ENCODE measurements at regions not wholly inside any gene's neighbourhood (a gene's known extent, or its start where the extent isn't known, plus 50 kb on each side); places are given as distances from the start of the nearest gene placed in this dataset.

DNA sequence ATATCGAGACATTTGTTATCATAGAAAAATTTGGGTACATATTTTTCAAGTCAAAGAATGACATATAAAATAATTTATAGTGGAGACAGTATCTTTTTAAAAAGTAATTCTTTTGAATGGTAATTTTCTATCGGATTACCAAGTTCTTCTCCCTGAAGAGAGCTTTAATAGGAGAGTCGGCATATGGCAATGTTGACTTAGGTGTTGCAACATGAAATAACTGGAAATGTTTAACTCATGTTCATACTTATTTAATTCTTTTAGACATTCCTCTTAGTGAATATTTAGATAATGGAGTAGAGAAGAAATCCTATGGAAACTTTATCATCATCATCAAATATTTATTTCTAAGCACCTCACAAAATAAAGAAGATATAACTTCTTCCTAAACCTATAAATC is 118.2 kb upstream of the CTNND2 start:
- ATAC-seq (replicated peaks) (no peak), DNase-seq (no peak)
- Mint-ChIP-seq H3K9me3 (no peaks in the 10 kb centered on the region), H3K4me1 (ENCODE audit: low read depth in 2 of 2) (no peaks in the 10 kb centered on the region), H3K27ac (no peak overlapping the region), H3K36me3 (ENCODE audit: insufficient read depth) (no peaks in the 10 kb centered on the region), H3K27me3 (no peaks in the 10 kb centered on the region), H3K4me3 (no peak overlapping the region)

DNA sequence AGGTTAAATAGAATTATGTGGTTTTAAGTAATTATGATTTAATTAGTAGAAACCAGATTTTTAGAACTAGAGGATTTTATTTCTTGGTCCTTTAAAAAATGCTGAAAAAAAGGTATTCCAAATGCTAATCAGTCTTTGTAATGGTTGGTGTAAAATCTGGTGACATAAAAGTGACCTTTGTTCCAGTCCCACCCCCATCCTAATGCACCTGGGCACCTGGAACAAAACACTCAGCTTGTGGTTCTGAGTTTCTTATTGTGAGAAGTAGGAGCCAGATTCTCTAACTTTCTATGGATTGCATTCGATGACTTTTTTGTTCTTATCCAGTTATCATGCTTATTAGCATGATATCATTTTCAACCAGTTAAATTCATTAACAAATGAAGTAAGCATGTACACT is 115.1 kb upstream of the CTNND2 start:
- peaks cover 0 to 1% of the 10 kb centered on the region in 2 donors for H3K4me1 Mint-ChIP-seq (ENCODE audit: low read depth in 2 of 2)
- ATAC-seq (replicated peaks) (no peak), DNase-seq (no peak)
- H3K4me3 Mint-ChIP-seq = no peak overlapping the region
- H3K36me3 Mint-ChIP-seq (ENCODE audit: insufficient read depth) = no peaks in the 10 kb centered on the region
- H3K27ac Mint-ChIP-seq = no peak overlapping the region
- no peaks in the 10 kb centered on the region for H3K27me3 Mint-ChIP-seq
- peaks cover 0 to 6% of the 10 kb centered on the region in 2 donors for H3K9me3 Mint-ChIP-seq

DNA sequence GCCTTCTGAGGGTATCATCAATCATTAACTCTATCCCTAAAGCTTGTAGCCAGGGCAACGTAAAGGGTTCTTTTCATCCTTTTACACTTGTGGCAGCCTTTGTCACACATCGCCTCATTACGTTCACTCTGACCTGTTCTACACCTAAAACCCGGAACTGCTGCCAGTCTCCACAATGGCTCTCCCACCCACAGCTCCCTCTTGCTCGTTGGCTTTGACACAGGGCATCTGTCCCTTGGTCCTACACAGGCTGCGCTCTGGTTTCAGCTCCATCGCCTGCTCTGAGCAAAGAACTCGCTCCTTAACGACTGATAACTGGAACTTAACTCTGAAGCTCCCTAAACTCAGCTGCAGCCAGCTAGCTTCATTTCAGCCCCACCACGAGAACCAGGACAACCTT is 112.8 kb upstream of the CTNND2 start:
- no peak overlapping the region for H3K4me3 Mint-ChIP-seq
- ATAC-seq (replicated peaks) = no peak

DNA sequence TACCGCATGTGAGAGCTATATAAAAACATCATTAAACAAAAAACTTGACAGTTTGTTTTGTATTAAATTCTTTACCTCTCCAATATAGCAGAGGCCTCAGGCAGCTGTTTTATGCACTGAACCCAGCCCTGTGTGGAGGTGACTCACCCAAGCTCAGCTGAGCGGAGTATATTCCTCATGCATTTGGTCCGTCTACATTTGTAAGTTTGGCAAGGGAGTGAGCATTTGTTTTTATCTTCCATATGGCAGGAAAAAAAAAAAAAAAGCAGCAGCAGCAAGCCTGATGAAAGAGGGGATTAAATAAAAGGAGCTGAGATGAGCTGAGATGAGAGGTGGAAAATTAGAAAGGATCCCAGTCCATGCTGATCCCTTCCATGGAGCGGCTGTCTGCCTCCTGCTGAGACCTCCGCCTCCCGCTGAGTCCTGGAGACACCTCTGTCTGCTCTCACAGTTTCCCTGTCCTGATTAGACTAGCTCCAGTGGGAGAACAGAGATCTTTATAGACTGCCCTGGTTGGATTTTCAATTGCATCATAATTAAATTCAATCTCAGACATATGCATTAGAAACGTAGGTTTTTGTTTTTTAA is 112.0 kb upstream of the CTNND2 start:
- DNase-seq (no peak), ATAC-seq (replicated peaks) (no peak)
- Mint-ChIP-seq H3K36me3 (ENCODE audit: insufficient read depth) (no peaks in the 10 kb centered on the region), H3K4me3 (no peak overlapping the region), H3K27ac (no peak overlapping the region), H3K9me3 (peaks cover 2 to 6% of the 10 kb centered on the region in 2 donors), H3K27me3 (no peaks in the 10 kb centered on the region), H3K4me1 (ENCODE audit: low read depth in 2 of 2) (peaks cover 0 to 1% of the 10 kb centered on the region in 2 donors)

More for the DNA sequence above, 112.8 kb upstream of the CTNND2 start:
- Mint-ChIP-seq H3K4me1 (ENCODE audit: low read depth in 2 of 2) (peaks cover 0 to 1% of the 10 kb centered on the region in 2 donors), H3K9me3 (peaks cover 2 to 6% of the 10 kb centered on the region in 2 donors), H3K27me3 (no peaks in the 10 kb centered on the region), H3K36me3 (ENCODE audit: insufficient read depth) (no peaks in the 10 kb centered on the region), H3K27ac (no peak overlapping the region)
- no peak for DNase-seq

DNA sequence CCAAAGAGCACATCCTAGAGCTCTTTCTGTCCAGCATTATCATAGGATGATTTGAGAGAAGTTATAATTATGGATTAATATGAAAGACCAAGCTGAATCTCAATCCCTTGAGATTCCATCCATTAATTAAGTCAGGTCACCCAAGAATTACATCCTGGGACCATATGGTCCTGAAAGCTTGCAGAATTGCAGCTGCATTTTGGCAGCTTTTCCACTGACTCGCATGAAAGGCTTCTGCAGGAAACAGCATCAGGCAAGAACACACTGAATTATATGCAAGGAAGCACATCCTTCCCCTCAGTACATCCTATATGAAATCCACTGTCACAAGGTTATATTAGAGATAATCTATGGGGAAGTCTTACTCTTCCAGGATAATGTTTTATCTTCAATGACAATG is 109.1 kb upstream of the CTNND2 start:
- no peak for ATAC-seq (replicated peaks)
- H3K27me3 Mint-ChIP-seq = no peaks in the 10 kb centered on the region
- peaks cover 0 to 1% of the 10 kb centered on the region in 2 donors for H3K4me1 Mint-ChIP-seq (ENCODE audit: low read depth in 2 of 2)
- H3K27ac Mint-ChIP-seq = no peak overlapping the region
- H3K9me3 Mint-ChIP-seq = peaks cover 2 to 13% of the 10 kb centered on the region in 2 donors
- H3K4me3 Mint-ChIP-seq = no peak overlapping the region
- H3K36me3 Mint-ChIP-seq (ENCODE audit: insufficient read depth) = no peaks in the 10 kb centered on the region
- DNase-seq = no peak

DNA sequence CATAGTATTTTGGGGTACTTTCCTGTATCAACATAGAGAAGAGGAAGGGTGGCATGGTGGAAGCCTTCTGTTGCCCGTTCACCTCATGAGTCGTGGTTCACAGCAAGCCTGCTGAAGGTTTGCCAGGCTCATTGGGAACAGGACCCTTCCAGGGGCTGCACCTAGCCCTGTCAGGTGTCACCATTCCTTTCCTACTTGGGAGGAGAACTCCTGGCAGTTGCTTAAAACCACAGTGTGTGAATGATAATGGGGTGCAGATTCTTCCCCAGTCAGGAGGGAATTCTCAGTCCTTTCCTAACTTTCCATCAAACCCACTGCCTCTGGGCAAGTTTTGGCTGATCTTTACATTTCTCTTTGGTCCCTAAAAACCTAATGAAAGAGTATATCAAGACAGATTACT is 99.4 kb upstream of the CTNND2 start:
- H3K4me3 Mint-ChIP-seq = no peak overlapping the region
- no peaks in the 10 kb centered on the region for H3K4me1 Mint-ChIP-seq (ENCODE audit: low read depth in 2 of 2)
- H3K9me3 Mint-ChIP-seq = peaks cover under 1 to 1% of the 10 kb centered on the region in 2 donors
- no peak for DNase-seq
- H3K36me3 Mint-ChIP-seq (ENCODE audit: insufficient read depth) = no peaks in the 10 kb centered on the region
- no peaks in the 10 kb centered on the region for H3K27me3 Mint-ChIP-seq
- ATAC-seq (replicated peaks) = no peak
- no peak overlapping the region for H3K27ac Mint-ChIP-seq

DNA sequence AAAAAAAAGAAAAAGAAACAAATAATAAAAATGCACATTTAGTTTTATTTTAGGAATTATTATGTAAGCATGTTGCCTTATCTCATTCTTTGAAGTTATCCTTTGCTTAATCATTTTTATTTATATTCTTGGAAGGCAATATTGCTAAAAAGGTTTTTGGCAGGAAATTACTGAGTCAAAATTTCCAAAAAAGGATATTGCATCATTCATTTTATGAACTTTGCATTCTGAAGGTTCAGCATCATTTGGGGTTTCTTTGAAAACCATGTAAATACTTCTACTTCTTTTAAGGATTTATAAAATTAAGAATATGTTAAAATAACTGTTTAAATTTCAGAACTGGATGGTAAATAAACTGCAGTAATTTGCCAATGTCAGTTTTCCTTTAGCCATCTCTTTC is 94.2 kb upstream of the CTNND2 start:
- H3K4me3 Mint-ChIP-seq = no peak overlapping the region
- no peaks in the 10 kb centered on the region for H3K4me1 Mint-ChIP-seq (ENCODE audit: low read depth in 2 of 2)
- peaks cover 0 to 4% of the 10 kb centered on the region in 2 donors for H3K9me3 Mint-ChIP-seq
- ATAC-seq (replicated peaks) (no peak), DNase-seq (no peak)
- no peaks in the 10 kb centered on the region for H3K36me3 Mint-ChIP-seq (ENCODE audit: insufficient read depth)
- no peaks in the 10 kb centered on the region for H3K27me3 Mint-ChIP-seq
- no peak overlapping the region for H3K27ac Mint-ChIP-seq

DNA sequence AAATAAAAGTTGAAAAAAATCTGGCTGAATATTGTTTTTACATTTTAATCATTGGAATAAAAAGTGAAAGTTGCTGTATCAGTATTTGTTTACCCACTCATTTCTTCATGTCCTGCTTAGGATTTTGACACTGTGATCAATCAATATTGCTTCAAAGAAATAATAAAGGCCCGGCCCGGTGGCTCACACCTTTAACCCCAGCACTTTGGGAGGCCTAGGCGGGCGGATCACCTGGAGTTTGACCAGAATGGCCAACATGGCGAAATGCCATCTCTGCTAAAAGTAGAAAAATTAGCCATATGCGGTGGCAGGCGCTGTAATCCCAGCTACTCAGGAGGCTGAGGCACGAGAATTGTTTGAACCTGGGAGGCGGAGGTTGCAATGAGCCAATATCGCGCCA is 93.7 kb upstream of the CTNND2 start:
- no peaks in the 10 kb centered on the region for H3K27me3 Mint-ChIP-seq
- DNase-seq = no peak
- H3K36me3 Mint-ChIP-seq (ENCODE audit: insufficient read depth) = no peaks in the 10 kb centered on the region
- no peak for ATAC-seq (replicated peaks)
- H3K4me1 Mint-ChIP-seq (ENCODE audit: low read depth in 2 of 2) = no peaks in the 10 kb centered on the region
- H3K9me3 Mint-ChIP-seq = peaks cover 0 to 4% of the 10 kb centered on the region in 2 donors
- no peak overlapping the region for H3K27ac Mint-ChIP-seq
- H3K4me3 Mint-ChIP-seq = no peak overlapping the region

DNA sequence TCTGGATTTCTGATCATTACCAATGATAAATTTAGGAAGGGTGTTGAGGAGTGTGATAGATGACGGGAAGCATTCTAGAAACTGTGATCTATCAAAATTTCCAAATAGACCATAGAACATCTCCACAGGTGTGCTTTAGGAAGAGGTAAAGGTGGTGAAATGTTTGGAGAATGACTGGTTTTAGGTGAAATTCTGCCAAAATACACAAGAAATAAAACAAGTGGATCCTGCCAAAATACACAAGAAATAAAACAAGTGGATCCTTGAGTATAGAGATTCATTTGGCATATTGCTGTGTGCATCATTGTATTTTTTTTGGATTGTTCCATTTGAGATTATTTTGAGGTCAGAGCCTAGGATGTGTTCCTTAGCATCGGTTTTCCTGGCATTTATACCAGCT is 88.3 kb upstream of the CTNND2 start:
- no peaks in the 10 kb centered on the region for H3K4me1 Mint-ChIP-seq (ENCODE audit: low read depth in 2 of 2)
- H3K27ac Mint-ChIP-seq = no peak overlapping the region
- ATAC-seq (replicated peaks) (no peak), DNase-seq (no peak)
- H3K4me3 Mint-ChIP-seq = no peak overlapping the region
- H3K36me3 Mint-ChIP-seq (ENCODE audit: insufficient read depth) = no peaks in the 10 kb centered on the region
- H3K9me3 Mint-ChIP-seq = peaks cover 0 to 9% of the 10 kb centered on the region in 2 donors
- H3K27me3 Mint-ChIP-seq = no peaks in the 10 kb centered on the region

DNA sequence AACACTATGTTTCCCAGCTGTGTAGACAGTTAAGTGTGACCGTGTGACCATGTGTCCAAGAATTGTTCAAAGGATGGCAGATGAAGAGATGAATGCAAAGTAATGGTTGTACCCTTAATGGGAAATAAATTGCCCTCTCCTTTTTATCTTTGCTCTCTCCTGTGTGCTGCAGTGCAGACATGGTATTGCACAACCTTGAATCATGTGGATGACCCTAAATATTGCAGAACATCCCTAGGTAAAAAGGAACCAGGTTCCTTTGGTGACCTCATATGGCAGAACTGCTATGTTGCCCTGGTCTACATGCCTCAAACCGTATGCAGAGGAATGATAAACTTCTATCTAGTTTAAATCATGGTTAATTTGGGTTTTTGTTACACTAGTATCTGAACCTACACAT is 81.7 kb upstream of the CTNND2 start:
- Mint-ChIP-seq H3K4me1 (ENCODE audit: low read depth in 2 of 2) (no peaks in the 10 kb centered on the region), H3K4me3 (no peak overlapping the region), H3K36me3 (ENCODE audit: insufficient read depth) (no peaks in the 10 kb centered on the region), H3K9me3 (peaks cover 8% of the 10 kb centered on the region in 2 donors), H3K27me3 (no peaks in the 10 kb centered on the region), H3K27ac (no peak overlapping the region)
- ATAC-seq (replicated peaks) = no peak
- no peak for DNase-seq

DNA sequence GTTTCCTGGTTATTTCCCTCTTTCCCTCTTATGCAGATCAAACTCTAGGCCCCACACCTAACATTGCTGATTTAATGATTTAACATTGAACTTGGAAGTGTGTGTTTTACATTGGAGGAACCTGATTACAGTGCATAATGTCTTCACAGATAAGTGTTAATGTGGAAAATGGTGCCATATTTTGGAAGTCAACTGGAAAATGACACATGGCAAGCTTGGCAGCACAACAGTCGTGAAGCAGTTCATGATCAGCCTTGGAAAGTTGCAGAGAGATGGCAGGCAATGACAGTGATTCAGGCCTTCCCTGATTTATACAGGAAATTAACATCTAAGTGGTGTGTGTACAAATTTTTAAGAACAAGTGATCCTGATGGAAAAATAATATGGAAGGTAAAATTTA is 80.0 kb upstream of the CTNND2 start:
- no peaks in the 10 kb centered on the region for H3K27me3 Mint-ChIP-seq
- no peak for DNase-seq
- no peak for ATAC-seq (replicated peaks)
- no peaks in the 10 kb centered on the region for H3K36me3 Mint-ChIP-seq (ENCODE audit: insufficient read depth)
- no peak overlapping the region for H3K27ac Mint-ChIP-seq
- no peak overlapping the region for H3K4me3 Mint-ChIP-seq
- no peaks in the 10 kb centered on the region for H3K4me1 Mint-ChIP-seq (ENCODE audit: low read depth in 2 of 2)
- H3K9me3 Mint-ChIP-seq = peaks cover 7 to 8% of the 10 kb centered on the region in 2 donors

DNA sequence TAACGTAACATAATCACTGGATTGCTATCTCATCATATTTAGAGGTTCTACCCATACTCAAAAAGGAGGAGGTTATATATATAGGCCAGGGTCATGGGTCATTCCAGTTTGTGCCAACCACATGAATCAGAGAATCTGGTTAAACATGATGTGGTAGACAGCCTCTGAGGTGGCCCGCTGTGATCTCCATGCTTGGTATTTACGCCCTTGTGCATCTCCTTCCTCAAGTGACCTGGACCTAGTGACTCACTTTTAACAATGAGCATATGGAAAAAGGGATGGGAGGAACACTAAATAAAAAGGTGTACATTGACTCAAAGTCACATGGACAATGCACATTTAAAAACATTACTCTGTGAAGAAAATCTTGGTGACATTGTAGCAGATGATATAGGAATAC is 77.7 kb upstream of the CTNND2 start:
- Mint-ChIP-seq H3K4me1 (ENCODE audit: low read depth in 2 of 2) (no peaks in the 10 kb centered on the region), H3K27ac (no peak overlapping the region), H3K36me3 (ENCODE audit: insufficient read depth) (no peaks in the 10 kb centered on the region), H3K27me3 (no peaks in the 10 kb centered on the region), H3K9me3 (peaks cover 7% of the 10 kb centered on the region in 2 donors), H3K4me3 (no peak overlapping the region)
- DNase-seq (no peak), ATAC-seq (replicated peaks) (no peak)

DNA sequence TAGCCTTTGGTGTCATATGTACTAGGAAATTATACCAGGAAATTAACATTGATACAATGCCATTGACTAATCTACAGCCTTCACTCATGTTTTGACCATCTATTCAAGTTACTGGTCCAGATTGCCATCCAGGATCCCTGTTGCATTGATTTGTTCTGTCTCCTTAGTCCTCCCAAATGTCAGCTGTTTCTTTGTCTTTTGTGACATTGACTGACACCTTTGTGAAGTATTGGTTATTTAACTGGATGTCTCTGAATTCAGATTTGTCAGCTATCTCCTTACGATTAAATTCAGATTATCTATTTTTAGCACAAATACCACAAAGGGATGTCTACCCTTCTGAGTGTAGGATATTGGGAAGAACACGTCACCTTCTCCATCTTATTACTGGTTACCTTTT is 73.7 kb upstream of the CTNND2 start:
- Mint-ChIP-seq H3K4me3 (no peak overlapping the region), H3K9me3 (peaks cover 0 to 2% of the 10 kb centered on the region in 2 donors)

DNA sequence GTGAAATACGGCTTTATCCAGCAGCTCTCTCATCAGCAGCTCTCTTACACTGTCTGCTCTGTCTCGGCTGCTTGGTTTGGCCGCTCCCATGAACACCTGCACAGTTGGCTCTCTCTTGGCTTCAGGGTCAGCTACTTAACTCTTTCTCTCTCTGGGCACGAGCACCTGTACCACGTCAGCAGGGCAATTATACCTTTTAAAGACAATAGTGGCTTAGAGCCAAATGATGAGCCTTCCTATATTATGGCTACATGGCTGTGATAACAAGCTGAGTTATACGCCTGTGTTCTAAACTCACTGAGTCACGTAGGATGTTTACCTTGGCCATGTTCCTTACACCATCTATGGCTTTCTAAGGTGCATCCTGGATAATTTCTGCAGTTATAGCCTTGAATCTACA is 69.2 kb upstream of the CTNND2 start:
- Mint-ChIP-seq H3K36me3 (ENCODE audit: insufficient read depth) (no peaks in the 10 kb centered on the region), H3K27me3 (no peaks in the 10 kb centered on the region), H3K4me1 (ENCODE audit: low read depth in 2 of 2) (no peaks in the 10 kb centered on the region), H3K27ac (no peak overlapping the region), H3K9me3 (peaks cover 0 to 4% of the 10 kb centered on the region in 2 donors), H3K4me3 (no peak overlapping the region)
- ATAC-seq (replicated peaks) (no peak), DNase-seq (no peak)

More for the DNA sequence above, 73.7 kb upstream of the CTNND2 start:
- no peak for ATAC-seq (replicated peaks)
- no peaks in the 10 kb centered on the region for H3K36me3 Mint-ChIP-seq (ENCODE audit: insufficient read depth)
- DNase-seq = no peak
- no peak overlapping the region for H3K27ac Mint-ChIP-seq
- H3K4me1 Mint-ChIP-seq (ENCODE audit: low read depth in 2 of 2) = no peaks in the 10 kb centered on the region
- H3K27me3 Mint-ChIP-seq = no peaks in the 10 kb centered on the region

DNA sequence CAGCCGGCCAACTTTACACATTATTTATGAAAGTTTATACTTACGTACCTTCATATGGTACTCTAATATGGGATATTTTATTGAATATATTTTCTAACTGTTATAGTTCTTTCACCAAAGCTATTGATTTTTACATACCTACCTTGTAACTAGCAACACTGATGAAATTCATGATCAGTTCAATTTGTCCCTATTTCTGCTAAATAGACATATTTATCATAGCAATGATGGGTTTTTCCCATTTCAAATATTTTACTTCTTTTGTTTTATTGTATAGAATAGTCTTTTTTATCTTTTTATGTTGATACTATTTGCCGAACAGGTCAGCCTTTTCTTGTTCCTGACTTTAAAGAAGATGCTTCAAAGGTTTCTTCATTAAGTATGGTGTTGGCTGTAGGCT is 59.0 kb upstream of the CTNND2 start:
- ATAC-seq (replicated peaks) (no peak), DNase-seq (no peak)
- Mint-ChIP-seq H3K27me3 (no peaks in the 10 kb centered on the region), H3K4me3 (no peak overlapping the region), H3K9me3 (no peaks in the 10 kb centered on the region), H3K4me1 (ENCODE audit: low read depth in 2 of 2) (no peaks in the 10 kb centered on the region), H3K27ac (no peak overlapping the region), H3K36me3 (ENCODE audit: insufficient read depth) (no peaks in the 10 kb centered on the region)
